Activated naive CD4-positive, alpha-beta T cell treated with anti-CD3 and anti-CD28 coated beads, Interleukin-2, amount 50 U/mL, for 24 hours (primary cell): ENCODE measurements at regions not wholly inside any gene's neighbourhood (a gene's known extent, or its start where the extent isn't known, plus 50 kb on each side); places are given as distances from the start of the nearest gene placed in this dataset.

Experiments
- H3K27ac Mint-ChIP-seq: one replicate; pipeline ENCODE4 v1.8.0; 2021; ENCODE audit warnings: mild to moderate bottlenecking, mixed read lengths
- H3K27me3 Mint-ChIP-seq: one replicate; pipeline ENCODE4 v1.8.0; 2021; ENCODE audit warnings: mixed read lengths
- H3K36me3 Mint-ChIP-seq: one replicate; pipeline ENCODE4 v1.8.0; 2021; ENCODE audit warnings: mixed read lengths
- H3K4me1 Mint-ChIP-seq: one replicate; pipeline ENCODE4 v1.8.0; 2021; ENCODE audit warnings: mixed read lengths
- H3K4me3 Mint-ChIP-seq: one replicate; pipeline ENCODE4 v1.8.0; 2021; ENCODE audit warnings: mild to moderate bottlenecking, mixed read lengths
- H3K9me3 Mint-ChIP-seq: one replicate; pipeline ENCODE4 v1.8.0; 2021; ENCODE audit warnings: mixed read lengths

DNA sequence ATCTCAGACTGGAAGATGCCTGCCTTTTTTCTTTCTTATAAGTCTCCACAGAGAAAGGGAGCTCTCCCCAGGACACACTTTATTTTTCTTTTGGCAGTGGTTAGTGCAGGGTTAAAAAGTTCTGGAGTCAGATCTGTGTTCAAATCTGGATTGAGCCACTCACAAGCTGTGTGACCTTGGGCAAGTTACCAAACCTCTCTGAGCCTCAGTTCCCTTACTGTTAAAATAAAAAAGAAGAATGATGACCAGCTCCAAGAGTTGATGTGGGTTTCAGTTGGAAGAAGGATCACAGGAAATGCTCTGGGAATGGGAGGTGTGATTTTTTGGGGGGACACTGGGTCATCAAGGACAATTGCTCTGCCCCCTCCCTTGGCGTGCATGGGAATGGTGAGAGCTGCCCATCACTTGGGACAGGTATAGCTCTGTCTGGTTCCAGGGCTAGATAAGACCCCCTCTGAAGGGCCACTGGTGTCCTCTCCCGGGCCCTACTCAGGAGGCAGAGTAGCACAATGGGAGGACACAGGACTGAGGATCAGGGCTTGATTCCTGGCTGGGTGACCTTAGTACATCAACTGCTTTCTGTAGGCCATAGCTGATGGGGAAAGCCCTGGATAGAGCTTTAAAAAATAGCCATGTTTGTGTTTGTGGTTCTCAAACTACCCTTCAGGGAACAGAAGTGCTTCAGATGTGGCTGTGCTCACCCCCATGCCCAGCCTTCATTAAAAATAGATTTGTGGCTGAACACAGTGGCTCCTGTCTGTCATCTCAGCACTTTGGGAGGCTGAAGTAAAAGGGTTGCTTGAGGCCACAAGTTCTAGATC lies 228.3 kb downstream of the MIAT start:
- Mint-ChIP-seq H3K4me1 (no peaks in the 10 kb centered on the region), H3K4me3 (no peak overlapping the region), H3K36me3 (peaks cover 15% of the 10 kb centered on the region), H3K9me3 (no peaks in the 10 kb centered on the region), H3K27ac (no peak overlapping the region), H3K27me3 (no peaks in the 10 kb centered on the region)

DNA sequence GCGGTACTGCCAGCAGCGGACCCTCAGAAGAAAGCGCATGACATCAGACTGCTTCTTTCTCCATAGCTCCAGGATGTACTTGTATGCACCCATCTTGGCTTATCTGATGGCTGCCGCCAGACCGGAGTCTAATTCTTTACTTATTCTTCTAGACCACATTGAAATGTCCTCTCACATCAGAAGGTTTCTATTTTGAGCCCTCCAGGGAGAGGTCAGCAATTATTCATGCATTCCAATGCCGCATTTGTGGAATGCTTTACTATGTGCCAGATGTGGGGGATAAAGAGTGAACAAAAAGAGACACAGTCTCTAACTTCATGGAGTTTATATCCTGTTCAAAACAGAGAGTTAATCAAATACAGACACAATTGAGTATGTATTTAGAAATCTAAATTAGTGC lies 230.1 kb downstream of the MIAT start:
- no peaks in the 10 kb centered on the region for H3K4me1 Mint-ChIP-seq
- no peak overlapping the region for H3K27ac Mint-ChIP-seq
- H3K27me3 Mint-ChIP-seq, result no peaks in the 10 kb centered on the region
- H3K36me3 Mint-ChIP-seq, result peaks cover 11% of the 10 kb centered on the region
- no peaks in the 10 kb centered on the region for H3K9me3 Mint-ChIP-seq
- no peak overlapping the region for H3K4me3 Mint-ChIP-seq

- Mint-ChIP-seq H3K27me3 (no peaks in the 10 kb centered on the region), H3K36me3 (peaks cover 8% of the 10 kb centered on the region), H3K9me3 (no peaks in the 10 kb centered on the region), H3K4me3 (no peak overlapping the region), H3K4me1 (no peaks in the 10 kb centered on the region), H3K27ac (no peak overlapping the region)
These were observed 230.5 kb downstream of the MIAT start for GRCh38 chr22:26887916-26888315.

DNA sequence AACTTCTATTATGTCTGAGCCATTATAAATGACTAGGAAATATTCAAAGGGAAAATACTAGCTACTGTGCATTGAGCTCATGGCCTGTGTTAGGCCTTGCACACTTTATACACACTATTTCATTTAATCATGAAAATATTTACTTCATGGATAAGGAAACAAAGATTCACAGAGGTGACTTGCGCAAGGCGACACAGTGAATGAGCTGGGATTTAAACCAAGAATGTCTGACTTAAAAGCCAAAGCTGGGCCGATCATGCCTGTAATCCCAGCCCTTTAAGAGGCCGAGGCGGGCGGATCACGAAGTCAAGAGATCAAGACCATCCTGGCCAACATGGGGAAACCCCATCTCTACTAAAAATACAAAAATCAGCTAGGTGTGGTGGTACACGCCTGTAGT lies 231.5 kb downstream of the MIAT start:
- H3K4me3 Mint-ChIP-seq, result no peak overlapping the region
- no peaks in the 10 kb centered on the region for H3K9me3 Mint-ChIP-seq
- peaks cover 1% of the 10 kb centered on the region for H3K27me3 Mint-ChIP-seq
- no peak overlapping the region for H3K27ac Mint-ChIP-seq
- no peaks in the 10 kb centered on the region for H3K4me1 Mint-ChIP-seq
- H3K36me3 Mint-ChIP-seq, result peaks cover 1% of the 10 kb centered on the region

DNA sequence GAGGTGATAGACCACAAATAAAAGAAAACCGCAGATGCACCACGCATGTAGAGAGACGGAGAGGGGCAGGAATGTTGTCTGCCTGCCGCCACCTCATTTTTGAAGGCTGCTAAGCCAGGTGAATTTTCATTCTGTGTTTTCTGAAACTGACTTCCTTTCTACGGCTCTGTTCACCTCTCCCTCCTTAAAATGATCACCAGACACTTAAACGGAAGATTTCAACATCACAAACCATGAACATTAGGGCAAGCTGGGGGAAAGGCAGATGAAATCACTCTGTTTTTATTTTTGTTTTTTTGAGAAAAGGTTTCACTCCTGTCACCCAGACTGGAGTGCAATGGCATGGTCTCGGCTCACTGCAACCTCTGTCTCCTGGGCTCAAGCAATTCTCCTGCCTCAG lies 232.4 kb downstream of the MIAT start:
- Mint-ChIP-seq H3K4me3 (no peak overlapping the region), H3K36me3 (peaks cover 5% of the 10 kb centered on the region), H3K9me3 (no peaks in the 10 kb centered on the region), H3K27ac (no peak overlapping the region), H3K4me1 (no peaks in the 10 kb centered on the region), H3K27me3 (peaks cover 1% of the 10 kb centered on the region)

DNA sequence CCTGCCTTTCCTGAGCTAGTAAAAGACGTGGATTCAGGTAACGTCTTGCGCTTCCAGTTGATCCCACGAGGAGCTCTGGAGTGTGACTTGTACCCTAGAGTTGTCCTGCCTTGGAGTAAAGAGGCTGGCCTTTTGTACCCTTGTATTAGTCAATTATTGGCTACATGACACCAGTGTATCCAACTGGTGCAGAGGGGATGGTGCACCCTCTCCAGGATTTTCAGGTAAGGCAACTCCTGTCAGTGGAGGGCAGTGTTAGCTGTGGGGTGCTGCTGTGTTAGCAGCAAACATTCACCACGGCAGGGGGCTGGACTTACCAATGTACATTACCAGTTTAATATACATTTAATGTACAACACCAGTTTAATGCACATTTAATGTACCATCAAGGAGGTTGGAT lies 233.5 kb downstream of the MIAT start:
- Mint-ChIP-seq H3K9me3 (no peaks in the 10 kb centered on the region), H3K27ac (no peak overlapping the region), H3K36me3 (peaks cover 5% of the 10 kb centered on the region), H3K27me3 (peaks cover 1% of the 10 kb centered on the region), H3K4me1 (no peaks in the 10 kb centered on the region), H3K4me3 (no peak overlapping the region)

DNA sequence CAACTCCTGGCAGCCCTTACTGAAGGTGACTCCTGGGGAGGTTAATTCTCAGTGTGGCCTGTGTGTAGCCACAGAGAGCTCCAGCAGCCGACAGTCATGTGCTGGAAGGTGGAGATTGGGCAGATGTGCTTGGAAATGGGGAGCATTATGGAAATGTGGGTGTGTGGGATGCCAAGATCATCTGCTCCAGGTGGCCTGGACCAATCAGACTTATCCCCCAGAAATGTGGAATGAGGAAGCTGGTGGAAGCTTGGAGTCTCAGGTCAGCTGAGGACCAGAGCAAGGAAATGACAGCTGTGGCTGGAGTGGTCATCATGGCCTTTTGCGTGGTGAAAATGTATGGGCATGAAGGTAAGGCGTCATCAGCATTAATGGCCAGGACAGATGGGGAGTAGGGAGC lies 234.0 kb downstream of the MIAT start:
- peaks cover 5% of the 10 kb centered on the region for H3K36me3 Mint-ChIP-seq
- no peak overlapping the region for H3K27ac Mint-ChIP-seq
- no peak overlapping the region for H3K4me3 Mint-ChIP-seq
- no peaks in the 10 kb centered on the region for H3K9me3 Mint-ChIP-seq
- H3K27me3 Mint-ChIP-seq, result peaks cover 1% of the 10 kb centered on the region
- H3K4me1 Mint-ChIP-seq, result no peaks in the 10 kb centered on the region

GRCh38 chr22:26892166-26893041 lies 235.0 kb downstream of the MIAT start:
- Mint-ChIP-seq H3K27ac (no peak overlapping the region), H3K9me3 (no peaks in the 10 kb centered on the region), H3K4me1 (no peaks in the 10 kb centered on the region), H3K36me3 (peaks cover 6% of the 10 kb centered on the region), H3K4me3 (no peak overlapping the region), H3K27me3 (peaks cover 8% of the 10 kb centered on the region)

DNA sequence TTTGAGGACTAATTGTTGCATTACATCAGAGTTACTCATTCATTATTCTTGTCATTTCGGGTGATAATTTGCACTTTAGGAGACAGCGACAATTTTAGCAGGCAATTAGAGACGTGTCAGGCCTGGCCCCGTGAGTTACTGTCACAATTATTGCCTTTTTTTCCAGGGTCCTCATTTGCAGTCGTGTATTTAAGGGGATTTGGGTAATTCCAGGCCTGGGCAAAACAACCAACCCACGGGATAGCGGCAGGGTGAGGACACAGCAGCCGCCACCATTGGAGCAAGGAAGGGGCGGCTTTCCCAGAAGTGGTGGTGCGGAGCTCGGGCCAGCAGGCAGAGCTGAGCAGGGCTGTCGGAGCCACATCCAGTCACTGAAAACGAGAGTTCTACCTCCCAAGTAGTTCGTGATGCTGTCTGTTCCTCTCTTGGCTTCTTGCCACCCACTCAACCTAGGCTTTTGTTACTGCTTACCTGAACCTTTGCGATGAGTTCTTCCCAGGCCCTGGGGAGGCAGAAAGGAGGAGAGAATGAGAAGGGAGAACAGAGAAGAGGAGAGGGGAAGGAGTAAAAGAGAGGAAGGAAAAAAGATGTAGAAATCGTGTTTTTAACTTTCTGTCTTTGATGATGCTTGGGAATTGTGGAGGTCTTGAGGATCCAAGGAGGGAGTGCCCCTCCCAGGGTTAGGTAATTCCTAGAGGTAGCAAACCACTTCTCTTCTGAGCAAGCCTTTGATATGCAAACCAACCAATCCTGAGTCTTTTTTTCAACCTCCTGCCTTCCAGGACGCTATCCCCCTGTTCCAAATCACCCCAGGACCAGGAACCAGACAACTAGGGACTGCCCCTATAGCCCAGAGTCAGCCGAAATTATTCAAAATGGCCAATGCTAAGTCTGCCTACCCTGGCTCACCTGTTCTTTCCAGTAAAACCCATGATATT lies 236.1 kb downstream of the MIAT start:
- Mint-ChIP-seq H3K4me3 (no peak overlapping the region), H3K27ac (no peak overlapping the region), H3K4me1 (no peaks in the 10 kb centered on the region), H3K36me3 (peaks cover 11% of the 10 kb centered on the region), H3K9me3 (no peaks in the 10 kb centered on the region), H3K27me3 (peaks cover 8% of the 10 kb centered on the region)

- Mint-ChIP-seq H3K27me3 (peaks cover 14% of the 10 kb centered on the region), H3K4me3 (no peak overlapping the region), H3K9me3 (no peaks in the 10 kb centered on the region), H3K4me1 (no peaks in the 10 kb centered on the region), H3K36me3 (peaks cover 11% of the 10 kb centered on the region), H3K27ac (no peak overlapping the region)
These were observed 237.0 kb downstream of the MIAT start for GRCh38 chr22:26894362-26894761.

DNA sequence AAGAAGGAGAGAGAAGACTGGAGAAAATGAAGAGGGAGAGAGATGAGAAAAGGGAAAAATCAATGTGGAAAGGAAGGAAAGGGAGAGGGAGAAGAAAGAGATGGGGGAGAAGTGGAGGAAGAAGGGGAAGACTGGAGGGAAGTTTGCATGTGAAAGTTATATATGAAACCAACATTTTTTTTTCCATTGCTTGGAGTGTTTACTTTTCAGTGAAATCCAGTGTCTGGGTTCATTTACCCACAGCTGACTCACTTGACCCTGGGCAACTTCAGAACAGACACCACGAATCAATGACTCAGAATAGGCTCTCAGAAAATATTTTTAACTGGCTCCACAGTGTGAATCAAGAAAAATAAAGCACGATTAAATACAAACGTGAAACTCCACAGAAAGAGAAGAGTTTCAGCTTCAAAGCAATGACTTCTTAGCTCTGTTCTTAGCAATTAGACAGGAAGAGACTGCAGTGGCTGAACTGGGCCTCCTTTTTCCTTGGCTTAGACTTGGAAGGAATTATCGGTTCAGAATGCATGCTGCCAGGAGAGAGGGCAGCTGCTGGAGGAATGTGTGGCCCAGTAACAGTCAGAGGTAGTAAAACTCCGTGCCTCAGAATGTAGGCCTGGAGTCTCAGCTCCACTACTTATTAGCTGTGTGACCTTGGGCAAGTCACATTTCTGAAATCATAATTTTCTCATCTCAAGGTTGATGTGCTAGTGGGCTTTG lies 237.5 kb downstream of the MIAT start:
- Mint-ChIP-seq H3K27me3 (peaks cover 14% of the 10 kb centered on the region), H3K4me1 (no peaks in the 10 kb centered on the region), H3K4me3 (no peak overlapping the region), H3K9me3 (no peaks in the 10 kb centered on the region), H3K27ac (no peak overlapping the region), H3K36me3 (peaks cover 11% of the 10 kb centered on the region)

GRCh38 chr22:26897384-26897783 lies 240.0 kb downstream of the MIAT start:
- Mint-ChIP-seq H3K27me3 (peaks cover 22% of the 10 kb centered on the region), H3K27ac (no peak overlapping the region), H3K9me3 (no peaks in the 10 kb centered on the region), H3K4me1 (peaks cover 4% of the 10 kb centered on the region), H3K4me3 (no peak overlapping the region), H3K36me3 (peaks cover 16% of the 10 kb centered on the region)

GRCh38 chr22:26898946-26899605 lies 241.7 kb downstream of the MIAT start:
- Mint-ChIP-seq H3K4me3 (no peak overlapping the region), H3K9me3 (no peaks in the 10 kb centered on the region), H3K36me3 (peaks cover 16% of the 10 kb centered on the region), H3K4me1 (peaks cover 18% of the 10 kb centered on the region), H3K27me3 (peaks cover 26% of the 10 kb centered on the region), H3K27ac (no peak overlapping the region)

GRCh38 chr22:26900787-26901186 lies 243.4 kb downstream of the MIAT start:
- peaks cover 22% of the 10 kb centered on the region for H3K4me1 Mint-ChIP-seq
- no peak overlapping the region for H3K27ac Mint-ChIP-seq
- no peaks in the 10 kb centered on the region for H3K9me3 Mint-ChIP-seq
- no peak overlapping the region for H3K4me3 Mint-ChIP-seq
- H3K27me3 Mint-ChIP-seq, result peaks cover 29% of the 10 kb centered on the region
- H3K36me3 Mint-ChIP-seq, result peaks cover 12% of the 10 kb centered on the region
